Ishikawa (cell line): ENCODE measurements at regions not wholly inside any gene's neighbourhood (a gene's known extent, or its start where the extent isn't known, plus 50 kb on each side); places are given as distances from the start of the nearest gene placed in this dataset.

Experiments
- CEBPB ChIP-seq: IDR thresholded peaks from 2 replicates; pipeline ENCODE4 v1.6.1; 2012
- CREB1 ChIP-seq: IDR thresholded peaks from 2 replicates; pipeline ENCODE4 v1.6.1; 2012; ENCODE audit warnings: low read depth
- EGR1 ChIP-seq: IDR thresholded peaks from 2 replicates; pipeline ENCODE4 v1.6.1; 2012
- EP300 ChIP-seq: IDR thresholded peaks from 2 replicates; pipeline ENCODE4 v1.6.1; 2012; ENCODE audit warnings: borderline replicate concordance
- RAD21 ChIP-seq: IDR thresholded peaks from 2 replicates; pipeline ENCODE4 v1.6.1; 2012; ENCODE audit warnings: low read depth
- REST ChIP-seq: IDR thresholded peaks from 2 replicates; pipeline ENCODE4 v1.6.1; 2012; ENCODE audit warnings: low read depth, mild to moderate bottlenecking
- TAF1 ChIP-seq: IDR thresholded peaks from 2 replicates; pipeline ENCODE4 v1.6.1; 2012; ENCODE audit warnings: low read depth, mild to moderate bottlenecking
- TEAD4 ChIP-seq: IDR thresholded peaks from 2 replicates; pipeline ENCODE4 v1.6.1; 2012
- USF1 ChIP-seq: IDR thresholded peaks from 2 replicates; pipeline ENCODE4 v1.6.1; 2012

- TF ChIP-seq TEAD4, result no peak
- no peak for TF ChIP-seq EGR1
- TF ChIP-seq EP300, result no peak
- TF ChIP-seq CREB1, result no peak
- TF ChIP-seq REST, result no peak
- no peak for TF ChIP-seq CEBPB
- TF ChIP-seq USF1, result no peak
- TF ChIP-seq TAF1, result no peak
- no peak for TF ChIP-seq RAD21
Observed at GRCh38 chr1:34697818-34698217, 57.0 kb upstream of the GJB5 start.
